ENCODE measurements at regions not wholly inside any gene's neighbourhood (a gene's known extent, or its start where the extent isn't known, plus 50 kb on each side); places are given as distances from the start of the nearest gene placed in this dataset.
"Not testable (repeated sequence)": the region's sequence is repeated elsewhere in the genome, so short reads cannot be mapped to it uniquely, and the experiment has no call there.

- TF ChIP-seq, protein P1, sequence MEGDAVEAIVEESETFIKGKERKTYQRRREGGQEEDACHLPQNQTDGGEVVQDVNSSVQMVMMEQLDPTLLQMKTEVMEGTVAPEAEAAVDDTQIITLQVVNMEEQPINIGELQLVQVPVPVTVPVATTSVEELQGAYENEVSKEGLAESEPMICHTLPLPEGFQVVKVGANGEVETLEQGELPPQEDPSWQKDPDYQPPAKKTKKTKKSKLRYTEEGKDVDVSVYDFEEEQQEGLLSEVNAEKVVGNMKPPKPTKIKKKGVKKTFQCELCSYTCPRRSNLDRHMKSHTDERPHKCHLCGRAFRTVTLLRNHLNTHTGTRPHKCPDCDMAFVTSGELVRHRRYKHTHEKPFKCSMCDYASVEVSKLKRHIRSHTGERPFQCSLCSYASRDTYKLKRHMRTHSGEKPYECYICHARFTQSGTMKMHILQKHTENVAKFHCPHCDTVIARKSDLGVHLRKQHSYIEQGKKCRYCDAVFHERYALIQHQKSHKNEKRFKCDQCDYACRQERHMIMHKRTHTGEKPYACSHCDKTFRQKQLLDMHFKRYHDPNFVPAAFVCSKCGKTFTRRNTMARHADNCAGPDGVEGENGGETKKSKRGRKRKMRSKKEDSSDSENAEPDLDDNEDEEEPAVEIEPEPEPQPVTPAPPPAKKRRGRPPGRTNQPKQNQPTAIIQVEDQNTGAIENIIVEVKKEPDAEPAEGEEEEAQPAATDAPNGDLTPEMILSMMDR (IDR thresholded peaks at IDR 0.05) = not testable (repeated sequence)
- not testable (repeated sequence) for TF ChIP-seq ZFX (IDR thresholded peaks at IDR 0.05; ENCODE audit: borderline replicate concordance)
Observed at GRCh38 chr2:91528361-91528760, 2836.9 kb downstream of the RPIA start.
